Esophagus mucosa (tissue), 1 donor: ENCODE measurements at regions not wholly inside any gene's neighbourhood (a gene's known extent, or its start where the extent isn't known, plus 50 kb on each side); places are given as distances from the start of the nearest gene placed in this dataset.
"Not testable (repeated sequence)": the region's sequence is repeated elsewhere in the genome, so short reads cannot be mapped to it uniquely, and the experiment has no call there.

Experiments
- ATAC-seq: fragments of 200-7000 bp; cut with Tn5 transposase; one replicate; pipeline ENCODE4 v1.9.1; 2020
- donor health status: DM: yes; HTN: yes; CAD: no.

DNA sequence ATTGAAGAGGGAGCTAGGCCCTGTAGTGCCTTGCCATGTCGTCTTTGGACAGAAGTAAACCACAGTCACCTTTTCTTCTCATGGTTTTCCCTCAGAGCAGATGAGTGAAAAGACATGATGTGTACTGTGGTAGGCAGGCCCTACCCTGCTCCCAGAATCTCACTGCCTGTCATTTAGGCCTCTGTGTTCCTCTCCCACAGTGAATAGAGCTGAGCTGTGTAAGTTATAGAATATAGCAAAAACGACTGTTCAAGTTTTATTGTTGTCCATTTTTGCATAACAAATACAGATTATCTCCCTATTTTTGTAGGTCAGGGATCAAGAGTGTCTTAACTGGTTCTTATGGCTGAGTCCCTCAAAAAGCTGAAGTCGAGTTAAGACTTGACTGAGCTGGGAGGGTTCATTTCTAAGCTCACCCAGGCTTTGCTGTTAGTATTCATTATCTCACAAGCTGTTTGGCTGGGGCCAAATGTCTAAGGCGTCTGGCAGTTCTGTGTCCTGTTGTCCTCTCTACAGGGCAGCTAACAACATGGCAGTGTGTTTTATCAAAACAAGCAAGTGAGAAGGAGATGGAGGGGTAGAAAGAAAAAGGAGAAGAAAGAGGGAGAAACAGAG is 780.9 kb upstream of the POM121L12 start:
- no peak for ATAC-seq

GRCh38 chr7:52253953-52254352 is 781.5 kb upstream of the POM121L12 start:
- ATAC-seq, result no peak

DNA sequence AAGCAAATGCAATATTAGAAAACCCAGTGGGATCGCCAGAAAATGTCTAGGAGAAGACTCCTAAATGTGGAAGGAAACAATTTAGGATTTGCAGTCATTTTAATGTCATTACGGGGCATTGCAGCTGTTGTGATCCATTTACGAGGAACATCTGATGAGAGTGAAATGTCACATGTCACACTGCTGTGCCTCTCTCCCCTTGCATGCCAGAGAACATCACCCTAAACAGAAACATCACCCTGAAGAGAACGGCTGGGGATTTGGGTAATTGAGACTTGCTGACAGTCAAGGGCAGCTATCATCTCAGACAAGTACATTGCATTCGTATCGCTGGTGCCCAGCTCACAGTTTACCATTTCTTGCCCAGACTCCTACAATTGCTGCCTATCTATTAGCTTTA is 785.7 kb upstream of the POM121L12 start:
- no peak for ATAC-seq

DNA sequence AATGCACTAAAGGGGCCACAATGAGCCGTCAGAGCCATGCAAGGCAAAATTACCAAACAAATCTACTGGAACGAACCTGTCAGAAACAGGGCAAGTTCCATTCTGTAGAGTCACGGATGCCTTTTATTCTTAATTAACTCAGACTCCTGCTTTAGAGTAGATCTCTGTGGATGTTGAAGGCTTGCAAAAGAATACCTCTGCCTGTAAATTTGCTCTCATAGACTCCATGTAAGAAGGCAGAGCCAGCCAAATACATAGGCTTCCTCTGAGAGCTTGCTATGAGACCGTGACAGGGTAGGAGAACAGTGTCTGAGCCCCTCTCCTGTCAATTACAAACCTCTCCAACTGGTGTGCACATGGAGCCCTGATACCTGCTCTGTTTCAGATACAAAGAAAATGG is 787.9 kb upstream of the POM121L12 start:
- ATAC-seq, result no peak

GRCh38 chr7:52243685-52244084 is 791.7 kb upstream of the POM121L12 start:
- no peak for ATAC-seq

DNA sequence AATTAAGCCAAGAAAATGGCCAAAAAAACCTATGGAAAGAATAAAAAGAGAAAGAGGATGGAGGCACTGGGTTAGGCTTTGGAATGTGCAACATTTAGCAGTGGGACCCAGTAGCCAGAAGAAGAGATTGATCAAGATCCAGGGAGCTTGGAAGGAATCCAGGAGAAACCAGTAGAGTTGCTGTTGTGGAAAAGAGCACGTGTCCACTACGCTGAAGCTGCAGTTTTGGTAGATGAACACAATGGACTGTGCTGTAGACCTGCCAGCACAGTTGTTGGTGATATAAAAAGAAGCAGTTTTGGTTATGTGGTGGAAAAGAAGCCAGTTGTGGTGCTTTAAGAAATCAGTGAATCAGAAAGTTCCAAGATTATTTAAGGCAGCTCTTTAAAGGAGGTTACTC is 802.2 kb upstream of the POM121L12 start:
- no peak for ATAC-seq

DNA sequence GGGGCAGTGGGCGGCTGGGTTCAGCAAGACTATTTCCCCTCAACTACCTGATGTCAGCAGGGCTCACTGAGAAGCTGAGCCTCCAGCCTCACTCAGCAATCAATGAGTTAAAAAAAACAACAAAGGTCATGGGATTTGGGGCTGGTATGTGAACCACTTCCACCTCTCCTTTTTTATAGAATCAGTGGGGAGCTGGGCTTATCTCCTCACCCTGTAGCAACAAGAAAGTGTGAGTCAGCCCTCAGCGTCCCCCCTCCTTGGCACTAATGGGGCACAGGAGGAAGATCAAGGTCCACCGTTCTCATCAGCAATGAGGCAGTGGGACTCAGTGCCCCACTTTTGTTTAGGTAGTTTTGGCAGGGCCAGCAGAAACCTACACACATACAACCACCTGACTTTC is 823.5 kb upstream of the POM121L12 start:
- no peak for ATAC-seq

- no peak for ATAC-seq
Measured at GRCh38 chr7:52209614-52210013, 825.8 kb upstream of the POM121L12 start.

DNA sequence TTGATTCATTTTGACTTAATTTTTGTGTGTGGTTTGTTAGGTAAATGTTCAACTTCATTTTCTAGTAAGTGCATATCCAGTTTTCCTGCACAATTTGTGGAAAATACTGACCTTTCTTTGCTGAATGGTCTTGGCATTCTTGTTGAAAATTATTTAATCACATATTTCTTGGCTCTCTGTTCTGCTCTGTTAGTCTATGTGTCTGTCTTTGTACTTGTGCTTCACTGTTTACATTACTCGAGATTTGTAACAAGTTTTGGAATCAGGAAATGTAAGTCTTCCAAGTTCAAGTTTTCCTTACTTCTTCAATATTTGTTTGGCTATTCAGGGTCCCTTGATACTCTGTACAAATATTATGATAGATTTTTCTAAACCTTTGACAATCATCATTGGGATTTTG is 838.2 kb upstream of the POM121L12 start:
- ATAC-seq, result no peak

- no peak for ATAC-seq
Measured at GRCh38 chr7:52195664-52196063, 839.8 kb upstream of the POM121L12 start.

DNA sequence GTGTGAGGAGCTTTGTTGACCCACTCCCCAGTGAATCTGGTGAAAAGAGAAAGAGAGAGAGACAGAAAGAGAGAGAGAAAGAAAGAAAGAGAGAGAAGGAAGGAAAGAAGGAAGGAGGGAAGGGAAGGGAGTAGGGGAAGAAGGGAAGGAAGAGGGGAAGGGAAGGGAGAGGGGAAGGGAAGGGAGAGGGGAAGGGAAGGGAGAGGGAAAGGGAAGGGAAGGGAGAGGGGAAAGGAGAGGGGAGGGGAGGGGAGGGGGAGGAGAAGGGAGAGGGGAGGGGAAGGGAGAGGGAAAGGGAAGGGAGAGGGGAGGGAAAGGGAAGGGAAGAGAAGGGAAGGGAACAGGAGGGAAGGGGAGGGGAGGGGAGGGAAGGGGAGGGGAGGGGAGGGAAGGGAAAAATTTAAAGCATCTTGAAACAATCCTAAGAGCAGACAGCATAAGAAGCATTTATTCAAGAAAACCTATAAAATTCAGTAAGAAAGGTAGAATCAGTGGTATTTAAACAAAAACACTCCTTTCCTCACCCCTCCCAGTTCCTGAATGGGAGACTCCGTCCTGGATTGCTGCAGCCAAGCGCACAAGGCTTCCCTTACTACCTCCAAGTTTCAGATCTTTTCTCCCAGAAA is 846.2 kb upstream of the POM121L12 start:
- ATAC-seq, result no peak

DNA sequence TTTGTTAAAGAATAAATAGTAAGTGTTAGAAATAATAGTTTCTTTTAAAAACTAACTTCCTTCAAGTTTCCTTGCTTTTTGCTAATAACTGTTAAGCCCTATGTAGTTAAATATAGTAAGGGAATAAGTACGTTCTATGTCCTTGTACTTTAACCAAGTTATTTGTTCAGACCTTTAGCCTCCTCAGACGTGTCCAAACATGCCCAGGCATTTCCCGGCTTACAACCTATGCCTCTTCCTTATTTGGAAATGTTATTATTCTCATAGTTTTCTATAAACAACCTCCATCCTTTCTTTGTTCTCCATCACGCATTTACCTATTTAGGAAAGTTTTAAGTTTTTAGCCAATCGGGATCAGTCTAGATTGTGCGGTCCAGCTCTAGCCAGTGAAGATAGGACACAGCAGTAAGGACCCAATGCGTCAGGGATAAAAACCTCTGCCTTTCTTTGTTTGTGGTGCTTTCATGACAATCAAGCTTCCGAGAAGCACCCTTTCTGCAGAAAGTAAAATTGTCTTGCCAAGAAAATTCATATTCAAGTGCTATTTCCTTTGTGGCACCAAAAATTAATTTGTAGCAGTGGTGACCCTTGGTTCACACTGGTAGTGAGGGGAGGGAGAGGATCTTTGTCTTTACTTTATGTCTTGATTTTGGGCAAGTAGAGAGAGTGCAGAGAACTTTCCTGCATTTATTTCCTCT is 851.3 kb upstream of the POM121L12 start:
- no peak for ATAC-seq

- no peak for ATAC-seq
Measured at GRCh38 chr7:52179934-52180333, 855.5 kb upstream of the POM121L12 start.

DNA sequence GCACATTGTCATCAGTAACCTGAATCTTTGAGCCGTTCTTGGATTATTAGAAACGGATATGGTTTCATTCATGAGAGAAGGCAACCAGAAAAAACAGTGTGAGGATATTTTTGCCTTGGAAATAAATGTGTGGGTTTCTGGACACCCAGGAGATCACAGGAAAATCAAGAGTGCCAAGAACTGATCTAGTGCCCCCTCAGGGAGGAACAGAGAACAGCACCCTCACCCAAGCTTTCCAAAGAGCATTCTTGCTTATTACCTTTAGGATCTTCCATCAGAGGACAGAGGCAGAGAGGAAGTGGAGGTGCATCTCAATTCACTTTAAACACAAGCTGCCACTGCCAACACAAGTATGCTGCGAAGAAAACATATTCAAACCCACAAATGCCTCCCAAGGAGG is 851.5 kb upstream of the COBL start:
- ATAC-seq, result no peak

GRCh38 chr7:52163311-52163710 is 846.7 kb upstream of the COBL start:
- ATAC-seq, result no peak

- ATAC-seq, result no peak
Measured at GRCh38 chr7:52161483-52161882, 844.9 kb upstream of the COBL start.

DNA sequence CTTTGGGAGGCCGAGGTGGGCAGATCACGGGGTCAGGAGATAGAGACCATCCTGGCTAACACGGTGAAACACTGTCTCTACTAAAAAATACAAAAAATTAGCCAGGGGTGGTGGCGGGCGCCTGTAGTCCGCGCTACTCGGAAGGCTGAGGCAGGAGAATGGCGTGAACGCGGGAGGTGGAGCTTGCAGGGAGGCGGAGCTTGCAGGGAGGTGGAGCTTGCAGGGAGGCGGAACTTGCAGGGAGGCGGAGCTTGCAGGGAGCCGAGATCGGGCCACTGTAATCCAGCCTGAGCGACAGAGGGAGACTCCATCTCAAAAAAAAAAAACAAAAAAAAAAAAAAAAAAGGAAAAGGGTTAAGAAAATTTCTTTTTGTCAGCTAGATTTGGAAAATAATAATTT is 842.8 kb upstream of the COBL start:
- not testable (repeated sequence) for ATAC-seq

GRCh38 chr7:52154382-52154781 is 837.8 kb upstream of the COBL start:
- no peak for ATAC-seq

DNA sequence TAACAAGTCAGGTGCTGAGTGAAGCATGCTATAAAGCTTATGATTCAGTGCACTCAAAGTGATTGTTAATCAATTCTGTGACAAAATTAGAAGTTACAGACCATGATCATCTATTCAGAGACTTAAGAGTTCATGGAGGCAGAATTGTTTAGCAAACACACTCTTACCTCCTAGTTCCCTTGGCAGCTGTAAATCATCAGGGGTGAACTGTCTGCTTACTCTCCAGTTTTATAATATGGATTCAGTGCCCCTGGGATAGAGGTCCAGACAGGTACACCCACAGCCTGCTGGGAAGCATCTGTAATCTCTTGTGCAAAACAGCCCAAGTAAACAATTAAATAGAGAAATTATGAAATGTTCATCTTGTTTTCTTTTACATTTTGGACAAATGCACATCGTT is 835.0 kb upstream of the COBL start:
- no peak for ATAC-seq

- no peak for ATAC-seq
Measured at GRCh38 chr7:52150952-52151351, 834.3 kb upstream of the COBL start.

- no peak for ATAC-seq
Measured at GRCh38 chr7:52146871-52147634, 830.4 kb upstream of the COBL start.

- ATAC-seq, result no peak
Measured at GRCh38 chr7:52143219-52143618, 826.6 kb upstream of the COBL start.

DNA sequence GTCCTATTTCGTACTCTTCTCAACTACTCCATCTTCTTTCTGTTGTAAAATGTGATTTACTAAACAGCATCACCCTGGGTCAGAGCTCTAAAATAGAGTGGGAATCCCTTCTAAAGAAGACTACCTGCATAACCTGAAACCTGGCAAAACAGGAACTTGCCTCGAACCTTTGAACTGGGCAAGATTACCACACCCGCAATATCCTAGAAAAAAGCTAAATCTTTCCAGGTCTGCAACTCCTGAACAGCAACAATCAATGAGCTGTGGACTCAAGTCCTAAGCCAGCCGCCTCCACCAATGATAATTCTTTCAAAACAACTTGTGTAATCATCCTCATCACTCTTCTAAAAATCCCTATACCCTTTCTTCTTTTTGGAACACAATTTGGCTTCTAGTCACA is 824.2 kb upstream of the COBL start:
- no peak for ATAC-seq

- ATAC-seq, result no peak
Measured at GRCh38 chr7:52135403-52135802, 818.8 kb upstream of the COBL start.
